GM13976 (cell line): ENCODE measurements at regions not wholly inside any gene's neighbourhood (a gene's known extent, or its start where the extent isn't known, plus 50 kb on each side); places are given as distances from the start of the nearest gene placed in this dataset.
A peak's percentile ranks its signal among the peaks of the same experiment; 100 is the strongest.

Experiments used
- DNase-seq: peaks from one replicate; pipeline ENCODE4 v3.0.0; 2012; ENCODE audit warnings: low spot score
- in situ Hi-C: fragments of 300-500 bp; cut with MboI; formaldehyde crosslinking; loops from one replicate; pipeline ENCODE4 v1.12.0; 2022; ENCODE audit warnings: low sequenced_read_pairs, mixed read lengths, inconsistent platforms; ENCODE audit not compliant: unreplicated experiment
- TF ChIP-seq, protein P1 (sequence below): IDR thresholded peaks from 2 replicates; pipeline ENCODE4 v1.5.1; 2012; ENCODE audit warnings: borderline replicate concordance, mild to moderate bottlenecking; ENCODE audit not compliant: insufficient read depth; ENCODE audit errors: extremely low read depth, missing control alignments, control extremely low read depth

DNA sequence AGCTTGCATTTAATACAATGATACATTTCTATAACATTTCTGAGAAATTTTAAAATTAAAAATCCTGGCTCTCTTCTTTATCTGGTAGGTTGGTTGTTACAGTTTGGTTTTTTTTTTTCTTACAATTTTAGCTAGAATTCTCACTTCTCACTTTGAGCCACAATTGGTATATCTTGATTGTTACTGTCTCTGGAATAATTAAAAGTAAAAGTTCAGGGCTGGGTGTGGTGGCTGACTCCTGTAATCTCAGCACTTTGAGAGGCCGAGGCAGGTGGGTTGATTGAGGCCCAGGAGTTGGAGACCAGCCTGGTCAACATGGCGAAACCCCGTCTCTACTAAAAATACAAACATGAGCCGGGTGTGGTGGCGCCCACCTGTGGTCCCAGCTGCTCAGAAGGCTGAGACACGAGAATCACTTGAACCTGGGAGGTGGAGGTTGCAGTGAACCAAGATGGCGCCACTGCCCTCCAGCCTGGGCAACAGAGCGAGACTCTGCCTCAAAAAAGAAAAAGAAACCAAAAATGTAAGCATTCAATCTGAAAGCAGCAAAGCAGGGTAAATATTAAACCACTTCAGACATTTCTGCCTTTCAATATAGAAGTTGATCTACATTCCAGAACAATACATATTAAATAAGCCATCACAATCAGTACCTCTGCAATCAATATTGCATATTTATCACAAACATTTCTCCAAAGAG, 88.6 kb upstream of the PFKP start:
- in situ Hi-C loops: no loop called here
- DNase-seq: no peak
- TF ChIP-seq, protein P1, sequence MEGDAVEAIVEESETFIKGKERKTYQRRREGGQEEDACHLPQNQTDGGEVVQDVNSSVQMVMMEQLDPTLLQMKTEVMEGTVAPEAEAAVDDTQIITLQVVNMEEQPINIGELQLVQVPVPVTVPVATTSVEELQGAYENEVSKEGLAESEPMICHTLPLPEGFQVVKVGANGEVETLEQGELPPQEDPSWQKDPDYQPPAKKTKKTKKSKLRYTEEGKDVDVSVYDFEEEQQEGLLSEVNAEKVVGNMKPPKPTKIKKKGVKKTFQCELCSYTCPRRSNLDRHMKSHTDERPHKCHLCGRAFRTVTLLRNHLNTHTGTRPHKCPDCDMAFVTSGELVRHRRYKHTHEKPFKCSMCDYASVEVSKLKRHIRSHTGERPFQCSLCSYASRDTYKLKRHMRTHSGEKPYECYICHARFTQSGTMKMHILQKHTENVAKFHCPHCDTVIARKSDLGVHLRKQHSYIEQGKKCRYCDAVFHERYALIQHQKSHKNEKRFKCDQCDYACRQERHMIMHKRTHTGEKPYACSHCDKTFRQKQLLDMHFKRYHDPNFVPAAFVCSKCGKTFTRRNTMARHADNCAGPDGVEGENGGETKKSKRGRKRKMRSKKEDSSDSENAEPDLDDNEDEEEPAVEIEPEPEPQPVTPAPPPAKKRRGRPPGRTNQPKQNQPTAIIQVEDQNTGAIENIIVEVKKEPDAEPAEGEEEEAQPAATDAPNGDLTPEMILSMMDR: no peak

DNA sequence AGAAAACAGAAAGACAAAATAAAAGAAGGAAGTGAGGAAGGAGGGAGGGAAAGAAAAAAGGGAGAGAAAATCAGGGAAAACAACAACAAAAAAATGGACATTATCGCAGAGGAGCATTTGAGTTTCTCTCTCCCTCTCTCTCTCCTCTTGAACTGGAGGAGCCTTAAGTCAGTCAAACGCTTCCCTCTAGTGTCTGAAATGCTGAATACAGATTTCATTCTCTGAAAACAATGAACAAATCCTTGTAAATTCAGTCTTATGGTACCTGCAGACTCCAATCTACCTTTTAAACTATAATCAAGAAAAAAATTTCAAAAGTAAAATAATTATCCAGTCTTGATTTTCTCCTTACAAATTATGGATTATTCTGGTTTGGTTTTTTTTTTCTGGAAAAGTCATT, 89.2 kb upstream of the PFKP start:
- TF ChIP-seq, protein P1: peak; percentile 42
- peak; percentile 68 for DNase-seq
- in situ Hi-C loops: no loop called here

DNA sequence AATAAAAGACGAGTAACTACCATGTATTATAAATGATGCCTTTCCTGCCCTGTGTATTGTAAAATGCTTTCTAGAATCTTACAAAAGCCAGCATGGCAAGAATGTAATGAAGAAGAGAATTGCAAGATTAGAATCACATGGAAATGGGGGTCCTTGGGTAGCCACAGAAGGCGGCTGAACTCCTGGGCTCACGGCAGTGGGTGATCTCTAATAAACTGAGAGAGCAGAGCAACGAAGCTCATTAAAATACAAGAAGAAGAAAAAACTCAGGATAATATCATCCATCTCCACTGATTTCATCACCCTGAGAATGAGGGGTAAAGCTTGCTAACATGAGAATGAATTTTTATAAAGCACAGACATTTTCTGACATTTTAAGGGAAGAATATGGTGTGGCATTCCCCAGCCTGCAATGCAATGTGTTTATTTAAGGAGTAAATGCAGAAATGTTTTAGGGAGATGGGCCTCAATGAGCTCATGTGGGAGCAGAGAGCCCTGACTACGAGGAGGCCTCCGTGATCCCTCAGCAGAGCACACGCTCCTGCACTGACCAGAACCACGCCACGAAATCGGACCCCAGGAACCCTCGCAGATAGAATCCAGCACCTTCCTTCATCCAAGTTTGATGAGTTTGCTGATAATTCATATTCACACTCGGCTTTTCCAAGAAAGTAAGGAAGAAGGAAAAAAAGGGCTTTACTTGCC, 92.7 kb upstream of the PFKP start:
- TF ChIP-seq, protein P1: no peak
- in situ Hi-C loops: no loop called here
- DNase-seq: no peak

DNA sequence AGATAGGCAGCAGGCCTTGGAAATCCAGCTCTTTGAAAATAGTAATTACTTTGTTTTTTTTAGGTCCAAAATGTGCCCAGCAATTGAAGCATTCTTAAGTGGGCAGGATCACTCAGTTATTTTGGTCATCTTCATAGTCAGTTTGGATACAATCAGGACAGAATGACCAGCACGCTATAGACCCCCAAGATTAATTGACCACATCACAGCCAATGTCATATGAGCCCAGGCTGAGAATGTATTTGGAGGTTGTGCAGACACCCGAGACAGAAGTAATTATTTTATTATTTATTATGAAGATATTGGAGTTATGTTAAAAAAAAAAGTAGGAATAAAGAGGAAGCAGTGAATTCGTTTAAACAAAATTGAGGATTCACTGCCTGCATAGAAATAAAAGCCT, 93.3 kb upstream of the PFKP start:
- TF ChIP-seq, protein P1: no peak
- in situ Hi-C loops: no loop called here
- no peak for DNase-seq

DNA sequence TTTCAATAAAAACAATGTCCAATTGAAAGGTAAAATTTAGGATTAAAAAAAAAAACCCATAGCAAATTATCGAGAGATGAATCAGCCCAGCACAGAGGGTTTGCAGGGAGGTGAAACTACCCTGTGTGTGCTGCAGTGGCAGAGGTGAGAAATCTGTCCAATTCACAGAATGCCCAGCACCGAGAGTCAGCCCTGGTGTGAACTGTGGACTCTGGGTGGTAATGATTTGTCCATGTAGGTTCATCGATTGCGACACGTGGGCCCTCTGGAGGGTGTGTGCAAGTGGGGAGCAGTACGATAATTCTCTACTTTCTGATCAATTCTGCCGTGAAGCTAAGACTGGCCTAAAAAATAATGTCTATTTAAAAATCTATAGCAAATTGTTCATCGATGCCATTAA, 94.5 kb upstream of the PFKP start:
- in situ Hi-C loops: no loop called here
- TF ChIP-seq, protein P1: no peak
- no peak for DNase-seq

DNA sequence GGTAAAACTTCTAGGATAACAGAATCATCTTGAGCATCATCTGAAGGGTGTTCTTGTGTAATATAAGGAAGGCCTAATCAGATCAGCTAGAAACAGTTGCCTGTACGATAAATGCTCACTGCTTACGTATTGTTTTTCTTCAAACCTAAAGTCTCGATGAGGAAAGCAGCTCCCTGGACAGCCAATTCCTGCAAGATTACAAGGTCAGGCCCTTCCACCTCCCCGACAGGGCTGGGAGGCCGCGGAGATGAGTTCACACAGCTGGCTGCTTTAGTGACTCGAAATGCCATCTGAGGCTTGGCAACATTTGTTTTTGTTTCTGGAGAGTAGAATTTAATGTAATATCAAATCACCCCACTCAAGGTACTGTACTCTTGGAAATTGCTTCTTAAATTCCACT, 95.1 kb upstream of the PFKP start:
- TF ChIP-seq, protein P1: no peak
- DNase-seq: no peak
- in situ Hi-C loops: no loop called here
